HG03159 (cell line): ENCODE measurements at regions not wholly inside any gene's neighbourhood (a gene's known extent, or its start where the extent isn't known, plus 50 kb on each side); places are given as distances from the start of the nearest gene placed in this dataset.
"Not testable (repeated sequence)": the region's sequence is repeated elsewhere in the genome, so short reads cannot be mapped to it uniquely, and the experiment has no call there.

Experiments used
- ATAC-seq: cut with Tn5 transposase; IDR thresholded peaks from one replicate; pipeline ENCODE4 v1.9.1; 2021; ENCODE audit warnings: mild to moderate bottlenecking, moderate library complexity; ENCODE audit not compliant: unreplicated experiment

GRCh38 chr18:54662986-54663385, 71.9 kb downstream of the DYNAP start:
- ATAC-seq, result no peak

DNA sequence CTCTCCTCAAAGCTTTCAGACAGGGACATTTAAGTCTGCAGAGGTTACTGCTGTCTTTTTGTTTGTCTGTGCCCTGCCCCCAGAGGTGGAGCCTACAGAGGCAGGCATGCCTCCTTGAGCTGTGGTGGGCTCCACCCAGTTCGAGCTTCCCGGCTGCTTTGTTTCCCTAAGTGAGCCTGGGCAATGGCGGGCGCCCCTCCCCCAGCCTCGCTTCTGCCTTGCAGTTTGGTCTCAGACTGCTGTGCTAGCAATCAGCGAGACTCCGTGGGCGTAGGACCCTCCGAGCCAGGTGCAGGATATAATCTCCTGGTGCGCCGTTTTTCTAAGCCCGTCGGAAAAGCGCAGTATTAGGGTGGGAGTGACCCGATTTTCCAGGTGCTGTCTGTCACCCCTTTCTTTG, 78.7 kb downstream of the DYNAP start:
- ATAC-seq, result not testable (repeated sequence)

DNA sequence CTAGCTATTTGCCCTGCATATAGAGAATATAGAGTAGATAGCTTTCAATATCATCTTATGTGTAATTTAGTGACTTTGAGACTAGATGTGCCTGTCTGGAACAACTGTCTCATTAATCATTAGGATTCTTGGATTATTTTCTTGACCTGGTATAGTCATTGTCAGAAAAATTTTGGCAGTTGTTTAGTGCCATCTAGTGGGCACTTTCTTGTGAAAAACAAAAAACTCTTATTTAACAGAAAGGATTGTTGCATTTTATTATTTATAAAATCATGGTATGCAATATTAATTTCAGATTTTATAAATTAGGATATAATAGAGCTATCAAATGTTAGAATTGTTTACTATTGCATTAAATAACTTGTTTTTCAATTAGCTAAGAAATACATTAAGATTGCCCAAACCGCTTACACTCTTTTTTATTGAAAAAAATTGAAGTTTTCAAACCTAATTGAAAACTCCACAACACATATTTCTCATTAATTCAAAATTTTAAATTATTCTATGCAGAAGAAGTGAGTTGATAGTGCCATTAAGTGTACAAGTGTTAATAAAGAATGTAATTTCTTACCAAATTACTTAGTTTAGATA, 80.3 kb downstream of the DYNAP start:
- no peak for ATAC-seq

DNA sequence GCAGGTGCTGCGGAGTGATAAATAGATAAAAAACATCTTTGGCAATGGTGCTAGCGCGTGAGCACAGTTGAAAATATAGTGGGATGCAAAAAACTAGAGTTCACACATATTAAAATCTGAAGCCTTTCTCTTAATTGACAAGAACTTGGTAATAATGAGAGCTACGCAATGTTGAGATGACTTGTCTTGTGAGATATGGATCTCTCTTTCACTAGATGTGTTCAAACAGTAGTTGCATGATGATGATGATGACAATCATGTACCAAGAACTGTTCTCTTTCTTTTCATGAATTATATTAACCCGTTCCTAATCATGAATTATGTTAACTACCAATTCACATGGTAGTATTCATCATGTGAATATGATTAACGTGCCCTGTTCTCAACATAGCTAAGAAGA, 81.1 kb downstream of the DYNAP start:
- no peak for ATAC-seq

- no peak for ATAC-seq
Observed at GRCh38 chr18:54672846-54673475, 81.9 kb downstream of the DYNAP start.

GRCh38 chr18:54673936-54674335, 82.9 kb downstream of the DYNAP start:
- ATAC-seq, result no peak

DNA sequence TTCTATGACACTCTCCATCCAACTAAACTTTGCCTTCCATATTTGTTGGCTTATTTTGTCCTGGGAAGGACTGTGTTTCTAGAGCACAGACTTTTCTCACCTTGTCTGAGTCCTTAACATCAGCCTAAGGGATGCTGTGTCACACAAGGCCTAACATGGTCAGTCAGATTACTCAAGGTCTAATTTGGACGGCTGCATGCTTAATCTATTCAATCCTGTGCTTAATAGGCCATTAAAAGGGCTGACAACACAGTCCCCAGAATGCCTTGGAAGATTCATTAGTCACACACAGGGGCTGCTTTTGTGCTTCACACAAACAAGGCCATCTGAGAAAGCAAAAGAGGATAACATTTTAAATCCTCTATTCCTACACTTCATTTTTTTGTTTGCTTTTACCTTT, 84.0 kb downstream of the DYNAP start:
- ATAC-seq, result no peak

- no peak for ATAC-seq
Observed at GRCh38 chr18:54679318-54680149, 88.5 kb downstream of the DYNAP start.

GRCh38 chr18:54684784-54685183, 93.7 kb downstream of the DYNAP start:
- no peak for ATAC-seq

DNA sequence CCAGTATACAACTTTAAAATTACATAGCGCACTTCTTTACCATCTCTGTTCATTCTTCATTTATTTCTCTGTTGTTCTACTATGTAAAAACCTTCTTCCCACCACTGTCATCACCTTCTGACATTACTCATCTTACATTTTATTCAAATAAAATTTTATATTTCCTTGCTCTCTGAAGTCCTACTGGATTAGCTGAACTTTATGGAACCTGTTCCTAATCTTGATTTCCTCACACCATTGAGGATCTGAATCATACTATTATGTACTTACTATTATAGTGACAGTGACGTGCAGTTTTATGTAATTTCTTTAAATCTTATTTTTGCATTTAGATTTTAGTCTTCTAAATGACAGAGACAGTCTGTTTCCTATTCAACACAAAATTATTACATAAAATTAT, 98.3 kb downstream of the DYNAP start:
- no peak for ATAC-seq

GRCh38 chr18:54690198-54690597, 99.2 kb downstream of the DYNAP start:
- ATAC-seq, result no peak

- no peak for ATAC-seq
Observed at GRCh38 chr18:54692463-54692862, 101.4 kb downstream of the DYNAP start.

DNA sequence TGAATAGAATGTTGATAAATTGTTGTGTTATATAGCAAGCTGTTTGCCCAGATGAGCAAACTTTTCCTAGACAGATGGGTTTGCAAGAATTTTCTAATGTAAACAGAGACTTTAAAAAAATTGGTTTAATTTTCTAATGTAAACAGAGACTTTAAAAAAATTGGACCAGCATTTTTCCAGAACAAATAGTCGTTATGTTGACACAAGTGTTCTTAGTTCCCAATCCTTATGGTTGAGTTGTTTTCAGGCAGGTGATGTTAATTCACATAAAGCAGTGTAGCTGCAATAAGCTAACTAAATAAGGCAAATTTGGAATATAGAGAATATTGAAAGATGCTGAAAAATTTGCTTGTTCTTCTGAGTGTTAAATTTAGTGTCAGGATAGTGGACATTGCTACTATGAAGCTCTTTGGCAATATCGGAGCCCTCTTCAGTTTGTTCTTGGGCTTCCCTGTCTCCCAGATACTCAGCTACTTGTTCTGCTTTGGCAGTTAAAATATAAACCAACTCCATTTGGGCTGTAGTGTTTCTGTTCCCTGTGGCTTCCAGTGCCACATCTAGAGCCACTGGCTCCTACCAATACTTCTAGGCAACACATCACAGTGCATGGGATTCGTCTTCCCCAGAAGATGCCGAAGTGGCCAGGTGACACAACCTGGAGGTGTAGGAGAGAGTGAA, 105.7 kb downstream of the DYNAP start:
- no peak for ATAC-seq

DNA sequence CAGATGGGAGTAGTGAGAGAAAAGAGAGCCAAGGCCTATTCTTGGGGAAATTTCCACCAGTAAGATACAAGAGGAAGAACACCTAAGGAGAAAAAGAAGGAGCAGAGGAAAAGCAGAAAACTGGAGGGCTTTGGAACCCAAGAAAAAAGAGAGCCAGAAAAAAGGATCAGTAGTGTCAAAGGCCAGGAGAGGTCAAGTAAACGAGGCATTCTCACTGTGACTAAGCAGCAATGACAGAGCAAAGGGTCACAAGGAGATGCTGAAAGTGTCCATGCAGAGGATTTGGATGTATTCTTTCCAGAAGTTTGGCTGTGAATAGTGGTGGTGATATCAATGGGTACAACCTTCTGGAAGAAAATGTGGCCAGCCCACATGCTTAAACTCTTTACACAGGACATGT, 109.5 kb downstream of the DYNAP start:
- no peak for ATAC-seq

DNA sequence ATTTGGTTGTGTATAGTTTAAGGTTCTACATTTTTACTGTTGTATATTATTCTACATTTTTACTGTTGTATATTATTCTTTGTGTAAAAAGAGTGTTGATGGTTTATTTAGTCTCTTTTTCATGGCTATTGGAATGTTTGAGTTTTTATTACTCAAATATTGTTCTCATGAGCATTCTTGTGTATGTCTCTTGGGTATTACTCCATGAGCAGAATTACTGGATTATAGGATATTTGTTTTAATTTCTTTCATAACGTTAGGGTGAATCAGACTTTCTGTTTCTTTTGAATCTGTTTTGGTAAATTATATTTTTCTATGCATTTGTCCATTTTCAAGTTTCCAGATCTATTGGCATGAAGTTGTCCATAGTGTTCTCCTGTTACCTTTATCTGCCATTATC, 111.6 kb downstream of the DYNAP start:
- no peak for ATAC-seq

- no peak for ATAC-seq
Observed at GRCh38 chr18:54710074-54710899, 118.0 kb upstream of the RAB27B start.

GRCh38 chr18:54710900-54711281, 117.4 kb upstream of the RAB27B start:
- ATAC-seq, result no peak

- ATAC-seq, result no peak
Observed at GRCh38 chr18:54712306-54712705, 116.0 kb upstream of the RAB27B start.

- no peak for ATAC-seq
Observed at GRCh38 chr18:54712758-54713157, 115.5 kb upstream of the RAB27B start.

- no peak for ATAC-seq
Observed at GRCh38 chr18:54713386-54713785, 114.9 kb upstream of the RAB27B start.

- ATAC-seq, result no peak
Observed at GRCh38 chr18:54714851-54715250, 113.4 kb upstream of the RAB27B start.
